ENCODE measurements at regions not wholly inside any gene's neighbourhood (a gene's known extent, or its start where the extent isn't known, plus 50 kb on each side); places are given as distances from the start of the nearest gene placed in this dataset.

DNA sequence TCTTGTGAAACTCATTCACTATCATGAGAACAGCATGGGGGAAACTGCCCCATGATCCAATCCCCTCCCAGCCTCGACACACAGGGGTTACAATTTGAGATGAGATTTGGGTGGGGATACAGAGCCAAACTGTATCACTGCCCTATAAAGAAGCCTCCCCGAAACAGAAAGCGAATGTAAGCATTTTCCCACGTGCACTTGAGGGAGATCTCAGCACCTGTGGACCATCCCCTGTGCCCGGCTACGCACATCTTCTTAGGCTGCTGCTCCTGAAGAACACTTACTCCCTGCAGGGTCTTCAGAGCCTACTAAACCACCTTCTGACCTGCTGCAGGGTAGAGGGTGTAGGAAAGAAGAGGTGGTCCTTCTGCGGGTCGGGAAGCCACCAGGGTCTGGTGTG lies 410.2 kb upstream of the IRX2 start:
- TF ChIP-seq, protein P1, sequence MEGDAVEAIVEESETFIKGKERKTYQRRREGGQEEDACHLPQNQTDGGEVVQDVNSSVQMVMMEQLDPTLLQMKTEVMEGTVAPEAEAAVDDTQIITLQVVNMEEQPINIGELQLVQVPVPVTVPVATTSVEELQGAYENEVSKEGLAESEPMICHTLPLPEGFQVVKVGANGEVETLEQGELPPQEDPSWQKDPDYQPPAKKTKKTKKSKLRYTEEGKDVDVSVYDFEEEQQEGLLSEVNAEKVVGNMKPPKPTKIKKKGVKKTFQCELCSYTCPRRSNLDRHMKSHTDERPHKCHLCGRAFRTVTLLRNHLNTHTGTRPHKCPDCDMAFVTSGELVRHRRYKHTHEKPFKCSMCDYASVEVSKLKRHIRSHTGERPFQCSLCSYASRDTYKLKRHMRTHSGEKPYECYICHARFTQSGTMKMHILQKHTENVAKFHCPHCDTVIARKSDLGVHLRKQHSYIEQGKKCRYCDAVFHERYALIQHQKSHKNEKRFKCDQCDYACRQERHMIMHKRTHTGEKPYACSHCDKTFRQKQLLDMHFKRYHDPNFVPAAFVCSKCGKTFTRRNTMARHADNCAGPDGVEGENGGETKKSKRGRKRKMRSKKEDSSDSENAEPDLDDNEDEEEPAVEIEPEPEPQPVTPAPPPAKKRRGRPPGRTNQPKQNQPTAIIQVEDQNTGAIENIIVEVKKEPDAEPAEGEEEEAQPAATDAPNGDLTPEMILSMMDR (IDR thresholded peaks at IDR 0.05 in 4 of 5, conservative IDR thresholded peaks at IDR 0.05 in 1 of 5), result no peak
- no peak for TF ChIP-seq POLR2A (IDR thresholded peaks at IDR 0.05)
